ENCODE measurements at regions not wholly inside any gene's neighbourhood (a gene's known extent, or its start where the extent isn't known, plus 50 kb on each side); places are given as distances from the start of the nearest gene placed in this dataset.

- Histone ChIP-seq H3K27ac (no peak overlapping the region), H3K4me3 (no peak overlapping the region), H3K4me1 (no peaks in the 10 kb centered on the region), H3K9me3 (no peaks in the 10 kb centered on the region), H3K27me3 (peaks cover 81% of the 10 kb centered on the region), H3K36me3 (no peaks in the 10 kb centered on the region)
- WGBS, 2 donors (ENCODE audit: low coverage in 1 of 2) = 73% methylated on average over 12 of the region's 14 CpGs; no CpG with 5 or more reads in 1 of the 2 donors
- TF ChIP-seq POLR2A (IDR thresholded peaks at IDR 0.05) (no peak), POLR2AphosphoS5 (IDR thresholded peaks at IDR 0.05) (no peak), CTCF (IDR thresholded peaks at IDR 0.05) (no peak), EP300 (IDR thresholded peaks at IDR 0.05) (no peak)
- no peak for ATAC-seq
Measured at GRCh38 chr4:3681191-3681590, 85.0 kb upstream of the ADRA2C start.

GRCh38 chr4:3680656-3681055 is 85.5 kb upstream of the ADRA2C start:
- 86 to 90% methylated on average over 10 to 13 of the region's 16 CpGs for WGBS, 2 donors (ENCODE audit: low coverage in 1 of 2)

GRCh38 chr4:3679851-3680311 is 86.3 kb upstream of the ADRA2C start:
- no peak for TF ChIP-seq POLR2AphosphoS5 (IDR thresholded peaks at IDR 0.05)
- no peak for TF ChIP-seq EP300 (IDR thresholded peaks at IDR 0.05)
- no peak for TF ChIP-seq POLR2A (IDR thresholded peaks at IDR 0.05)
- TF ChIP-seq CTCF (IDR thresholded peaks at IDR 0.05) = no peak
- 10 to 48% methylated on average over 11 to 14 of the region's 25 CpGs for WGBS, 2 donors (ENCODE audit: low coverage in 1 of 2)
- Histone ChIP-seq H3K4me1 (no peaks in the 10 kb centered on the region), H3K9me3 (no peaks in the 10 kb centered on the region), H3K36me3 (no peaks in the 10 kb centered on the region), H3K4me3 (no peak overlapping the region), H3K27me3 (peaks cover 81% of the 10 kb centered on the region), H3K27ac (no peak overlapping the region)
- ATAC-seq = no peak

More at GRCh38 chr4:3680656-3681055, 85.5 kb upstream of the ADRA2C start:
- H3K27me3 ChIP-seq = peaks cover 82% of the 10 kb centered on the region
- H3K36me3 ChIP-seq = no peaks in the 10 kb centered on the region
- no peak overlapping the region for H3K27ac ChIP-seq
- H3K9me3 ChIP-seq = no peaks in the 10 kb centered on the region
- ATAC-seq = no peak
- TF ChIP-seq EP300 (IDR thresholded peaks at IDR 0.05) (no peak), POLR2A (IDR thresholded peaks at IDR 0.05) (no peak), CTCF (IDR thresholded peaks at IDR 0.05) (no peak), POLR2AphosphoS5 (IDR thresholded peaks at IDR 0.05) (no peak)
- no peak overlapping the region for H3K4me3 ChIP-seq
- H3K4me1 ChIP-seq = no peaks in the 10 kb centered on the region

- TF ChIP-seq POLR2AphosphoS5 (IDR thresholded peaks at IDR 0.05) (no peak), CTCF (IDR thresholded peaks at IDR 0.05) (no peak), POLR2A (IDR thresholded peaks at IDR 0.05) (no peak), EP300 (IDR thresholded peaks at IDR 0.05) (no peak)
- no peaks in the 10 kb centered on the region for H3K4me1 ChIP-seq
- no peak for ATAC-seq
- H3K27me3 ChIP-seq = peaks cover 79% of the 10 kb centered on the region
- WGBS, 2 donors (ENCODE audit: low coverage in 1 of 2) = 57 to 84% methylated on average over 6 to 15 of the region's 26 CpGs
- no peak overlapping the region for H3K4me3 ChIP-seq
- H3K36me3 ChIP-seq = no peaks in the 10 kb centered on the region
- H3K9me3 ChIP-seq = no peaks in the 10 kb centered on the region
- no peak overlapping the region for H3K27ac ChIP-seq
Measured at GRCh38 chr4:3679071-3679825, 86.9 kb upstream of the ADRA2C start.

- peaks cover 63% of the 10 kb centered on the region for H3K27me3 ChIP-seq
- H3K4me1 ChIP-seq = no peaks in the 10 kb centered on the region
- no peak overlapping the region for H3K27ac ChIP-seq
- H3K4me3 ChIP-seq = no peak overlapping the region
- no peaks in the 10 kb centered on the region for H3K36me3 ChIP-seq
- no peak for ATAC-seq
- 42% methylated on average over 6 of the region's 7 CpGs; no CpG with 5 or more reads in 1 of the 2 donors for WGBS, 2 donors (ENCODE audit: low coverage in 1 of 2)
- TF ChIP-seq CTCF (IDR thresholded peaks at IDR 0.05) (no peak), EP300 (IDR thresholded peaks at IDR 0.05) (no peak), POLR2A (IDR thresholded peaks at IDR 0.05) (no peak)
- H3K9me3 ChIP-seq = no peaks in the 10 kb centered on the region
Measured at GRCh38 chr4:3677748-3678070, 88.5 kb upstream of the ADRA2C start.

Measured in gastroesophageal sphincter (tissue), 4 donors.